ENCODE measurements at regions not wholly inside any gene's neighbourhood (a gene's known extent, or its start where the extent isn't known, plus 50 kb on each side); places are given as distances from the start of the nearest gene placed in this dataset.

GRCh38 chr1:181893937-181894336, 167.6 kb downstream of the ZNF648 start:
- TF ChIP-seq, protein P1, sequence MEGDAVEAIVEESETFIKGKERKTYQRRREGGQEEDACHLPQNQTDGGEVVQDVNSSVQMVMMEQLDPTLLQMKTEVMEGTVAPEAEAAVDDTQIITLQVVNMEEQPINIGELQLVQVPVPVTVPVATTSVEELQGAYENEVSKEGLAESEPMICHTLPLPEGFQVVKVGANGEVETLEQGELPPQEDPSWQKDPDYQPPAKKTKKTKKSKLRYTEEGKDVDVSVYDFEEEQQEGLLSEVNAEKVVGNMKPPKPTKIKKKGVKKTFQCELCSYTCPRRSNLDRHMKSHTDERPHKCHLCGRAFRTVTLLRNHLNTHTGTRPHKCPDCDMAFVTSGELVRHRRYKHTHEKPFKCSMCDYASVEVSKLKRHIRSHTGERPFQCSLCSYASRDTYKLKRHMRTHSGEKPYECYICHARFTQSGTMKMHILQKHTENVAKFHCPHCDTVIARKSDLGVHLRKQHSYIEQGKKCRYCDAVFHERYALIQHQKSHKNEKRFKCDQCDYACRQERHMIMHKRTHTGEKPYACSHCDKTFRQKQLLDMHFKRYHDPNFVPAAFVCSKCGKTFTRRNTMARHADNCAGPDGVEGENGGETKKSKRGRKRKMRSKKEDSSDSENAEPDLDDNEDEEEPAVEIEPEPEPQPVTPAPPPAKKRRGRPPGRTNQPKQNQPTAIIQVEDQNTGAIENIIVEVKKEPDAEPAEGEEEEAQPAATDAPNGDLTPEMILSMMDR (IDR thresholded peaks at IDR 0.05; ENCODE audit: low read depth, low read length), result no peak
- no peak for TF ChIP-seq MAX (IDR thresholded peaks at IDR 0.05; ENCODE audit: low read depth, low read length)
- no peak for TF ChIP-seq POLR2A (IDR thresholded peaks at IDR 0.05; ENCODE audit: extremely low read depth, insufficient read length)

Measured in NB4 (cell line).